ENCODE measurements at regions not wholly inside any gene's neighbourhood (a gene's known extent, or its start where the extent isn't known, plus 50 kb on each side); places are given as distances from the start of the nearest gene placed in this dataset.

DNA sequence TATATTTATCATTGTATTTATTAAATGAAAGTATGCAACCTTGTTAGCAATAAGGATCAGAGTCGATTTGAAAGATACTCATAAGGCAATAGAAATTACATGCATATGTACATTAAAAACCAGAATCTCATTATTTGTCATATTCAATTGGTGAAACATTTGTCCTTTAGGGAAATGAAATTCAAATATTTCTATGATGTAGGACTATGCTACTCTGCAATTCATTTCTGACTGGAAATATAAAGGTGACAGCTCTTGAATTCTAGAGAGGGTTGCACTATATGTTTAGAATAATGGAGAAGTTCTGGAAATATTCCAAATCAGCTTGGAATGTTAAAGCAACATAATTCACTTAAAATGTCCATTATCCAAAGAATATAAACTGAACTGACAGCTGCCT is 1519.8 kb downstream of the ARAP2 start:
- no peak for DNase-seq
- no CpG with 5 or more reads among the region's 1 CpG for WGBS (ENCODE audit: insufficient coverage)
- ChIA-PET POLR2A (no interaction called here), CTCF (no interaction called here)
- H3K27me3 ChIP-seq (replicated peaks in 2 of 5; ENCODE audit: control insufficient read depth in 4 of 5, insufficient read depth in 5 of 5, low read length in 4 of 5) = no peaks in the 10 kb centered on the region
- H3K27ac ChIP-seq (ENCODE audit: insufficient read depth in 1 of 2, low read depth in 1 of 2, low read length in 2 of 2, poor library complexity in 1 of 2, severe bottlenecking in 2 of 2) = no peak overlapping the region
- H3K4me3 ChIP-seq (ENCODE audit: control insufficient read depth in 1 of 7, extremely low read depth in 1 of 7, insufficient read depth in 4 of 7, low read depth in 2 of 7, low read length in 6 of 7) = no peak overlapping the region
- no peaks in the 10 kb centered on the region for H3K36me3 ChIP-seq (ENCODE audit: control insufficient read depth in 4 of 4, insufficient read depth in 4 of 4, low read length in 3 of 4)
- no peaks in the 10 kb centered on the region for H3K9me3 ChIP-seq (ENCODE audit: control extremely low read depth in 1 of 5, control insufficient read depth in 4 of 5, insufficient read depth in 2 of 5, low read depth in 1 of 5, low read length in 4 of 5)
- no peaks in the 10 kb centered on the region for H3K4me1 ChIP-seq (ENCODE audit: control extremely low read depth in 1 of 4, control insufficient read depth in 4 of 4, insufficient read depth in 4 of 4, low read length in 3 of 4)

- no peak for DNase-seq
- Histone ChIP-seq H3K9me3 (ENCODE audit: control extremely low read depth in 1 of 5, control insufficient read depth in 4 of 5, insufficient read depth in 2 of 5, low read depth in 1 of 5, low read length in 4 of 5) (no peaks in the 10 kb centered on the region), H3K4me3 (ENCODE audit: control insufficient read depth in 1 of 7, extremely low read depth in 1 of 7, insufficient read depth in 4 of 7, low read depth in 2 of 7, low read length in 6 of 7) (no peak overlapping the region), H3K27ac (ENCODE audit: insufficient read depth in 1 of 2, low read depth in 1 of 2, low read length in 2 of 2, poor library complexity in 1 of 2, severe bottlenecking in 2 of 2) (no peak overlapping the region), H3K4me1 (ENCODE audit: control extremely low read depth in 1 of 4, control insufficient read depth in 4 of 4, insufficient read depth in 4 of 4, low read length in 3 of 4) (no peaks in the 10 kb centered on the region), H3K27me3 (replicated peaks in 2 of 5; ENCODE audit: control insufficient read depth in 4 of 5, insufficient read depth in 5 of 5, low read length in 4 of 5) (no peaks in the 10 kb centered on the region), H3K36me3 (ENCODE audit: control insufficient read depth in 4 of 4, insufficient read depth in 4 of 4, low read length in 3 of 4) (no peaks in the 10 kb centered on the region)
- CTCF ChIA-PET = interaction anchor here (1.0 kb wide), 1 partner anchor 11 kb away, joined by 3 read pairs; no protein-coding TSS in a partner anchor
- POLR2A ChIA-PET = no interaction called here
Measured at GRCh38 chr4:34731070-34731469, 1513.2 kb downstream of the ARAP2 start.

DNA sequence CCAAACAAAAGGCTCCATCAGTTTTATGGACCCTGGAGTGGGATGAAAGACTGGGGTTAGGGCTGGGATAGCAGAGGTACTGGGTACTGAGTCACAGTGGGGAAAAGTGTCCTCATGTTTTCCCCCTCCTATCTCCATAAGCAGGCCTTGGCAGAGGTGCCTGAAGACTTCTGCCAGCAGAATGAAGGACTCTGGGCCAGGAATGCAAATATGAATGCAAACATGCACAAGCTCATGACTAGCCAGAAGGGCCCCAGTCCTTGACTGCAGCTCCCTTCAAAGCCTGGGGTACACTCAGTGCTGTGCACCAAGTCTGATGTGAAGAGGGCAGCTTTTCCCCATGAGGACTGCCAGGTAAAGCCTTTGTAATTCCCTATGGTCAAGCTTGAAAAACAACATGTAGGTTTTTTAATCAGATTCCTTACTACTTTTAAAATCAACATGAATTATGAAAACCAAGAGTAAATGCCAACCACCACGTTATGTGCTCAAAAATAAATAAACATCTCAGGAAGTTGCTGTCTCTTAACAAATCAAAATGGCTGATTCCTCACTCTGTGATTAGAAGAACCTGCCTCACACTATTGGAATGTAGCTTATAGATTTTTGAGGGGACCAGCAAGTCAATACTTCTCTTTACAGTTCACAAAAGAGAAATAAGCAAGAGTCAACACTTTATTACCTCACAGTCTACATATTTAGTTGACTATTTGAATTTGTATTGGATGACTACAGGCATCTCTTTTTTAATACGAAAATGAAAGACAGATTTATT is 1512.0 kb downstream of the ARAP2 start:
- ChIA-PET POLR2A (no interaction called here), CTCF (no interaction called here)
- H3K9me3 ChIP-seq (ENCODE audit: control extremely low read depth in 1 of 5, control insufficient read depth in 4 of 5, insufficient read depth in 2 of 5, low read depth in 1 of 5, low read length in 4 of 5) = no peaks in the 10 kb centered on the region
- no peaks in the 10 kb centered on the region for H3K27me3 ChIP-seq (replicated peaks in 2 of 5; ENCODE audit: control insufficient read depth in 4 of 5, insufficient read depth in 5 of 5, low read length in 4 of 5)
- no peak overlapping the region for H3K27ac ChIP-seq (ENCODE audit: insufficient read depth in 1 of 2, low read depth in 1 of 2, low read length in 2 of 2, poor library complexity in 1 of 2, severe bottlenecking in 2 of 2)
- no peaks in the 10 kb centered on the region for H3K36me3 ChIP-seq (ENCODE audit: control insufficient read depth in 4 of 4, insufficient read depth in 4 of 4, low read length in 3 of 4)
- 67% methylated on average over 1 of the region's 2 CpGs for WGBS (ENCODE audit: insufficient coverage)
- no peak overlapping the region for H3K4me3 ChIP-seq (ENCODE audit: control insufficient read depth in 1 of 7, extremely low read depth in 1 of 7, insufficient read depth in 4 of 7, low read depth in 2 of 7, low read length in 6 of 7)
- no peak for DNase-seq
- H3K4me1 ChIP-seq (ENCODE audit: control extremely low read depth in 1 of 4, control insufficient read depth in 4 of 4, insufficient read depth in 4 of 4, low read length in 3 of 4) = no peaks in the 10 kb centered on the region

DNA sequence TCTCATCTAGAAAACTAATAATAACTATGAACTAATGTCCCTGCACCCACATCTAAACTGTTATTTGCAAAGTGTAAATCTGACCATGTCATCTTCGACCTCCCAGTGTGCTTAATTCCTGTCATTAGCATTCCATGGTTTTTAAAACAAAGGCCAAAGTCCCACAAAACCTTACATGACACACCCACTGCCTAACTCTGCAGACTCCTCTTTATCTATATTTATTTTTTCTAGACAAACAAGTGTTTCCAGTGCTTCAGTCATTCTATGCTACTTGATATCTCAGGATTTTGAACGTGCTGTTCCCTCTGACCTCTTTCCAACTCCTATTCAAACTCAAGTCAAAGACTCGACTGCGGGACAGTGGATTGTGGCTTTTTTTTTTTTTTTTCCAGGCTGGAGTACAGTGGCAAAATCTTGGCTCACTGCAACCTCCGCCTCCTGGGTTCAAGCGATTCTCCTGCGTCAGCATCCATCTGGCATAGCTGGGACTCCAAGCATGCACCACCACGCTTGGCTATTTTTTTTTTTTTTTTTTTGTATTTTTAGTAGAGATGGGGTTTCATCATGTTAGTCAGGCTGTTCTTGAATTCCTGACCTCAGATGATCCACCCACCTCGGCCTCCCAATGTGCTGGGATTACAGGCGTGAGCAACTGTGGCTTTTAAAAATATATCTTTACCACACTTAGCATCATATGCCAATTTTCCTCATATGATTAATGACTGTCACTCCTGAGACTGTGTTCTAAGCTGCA is 1511.0 kb downstream of the ARAP2 start:
- Histone ChIP-seq H3K4me1 (ENCODE audit: control extremely low read depth in 1 of 4, control insufficient read depth in 4 of 4, insufficient read depth in 4 of 4, low read length in 3 of 4) (no peaks in the 10 kb centered on the region), H3K9me3 (ENCODE audit: control extremely low read depth in 1 of 5, control insufficient read depth in 4 of 5, insufficient read depth in 2 of 5, low read depth in 1 of 5, low read length in 4 of 5) (no peaks in the 10 kb centered on the region), H3K27ac (ENCODE audit: insufficient read depth in 1 of 2, low read depth in 1 of 2, low read length in 2 of 2, poor library complexity in 1 of 2, severe bottlenecking in 2 of 2) (no peak overlapping the region), H3K36me3 (ENCODE audit: control insufficient read depth in 4 of 4, insufficient read depth in 4 of 4, low read length in 3 of 4) (no peaks in the 10 kb centered on the region), H3K27me3 (replicated peaks in 2 of 5; ENCODE audit: control insufficient read depth in 4 of 5, insufficient read depth in 5 of 5, low read length in 4 of 5) (no peaks in the 10 kb centered on the region), H3K4me3 (ENCODE audit: control insufficient read depth in 1 of 7, extremely low read depth in 1 of 7, insufficient read depth in 4 of 7, low read depth in 2 of 7, low read length in 6 of 7) (no peak overlapping the region)
- no peak for DNase-seq
- ChIA-PET POLR2A (no interaction called here), CTCF (no interaction called here)
- WGBS (ENCODE audit: insufficient coverage) = 84% methylated on average over 6 of the region's 10 CpGs

DNA sequence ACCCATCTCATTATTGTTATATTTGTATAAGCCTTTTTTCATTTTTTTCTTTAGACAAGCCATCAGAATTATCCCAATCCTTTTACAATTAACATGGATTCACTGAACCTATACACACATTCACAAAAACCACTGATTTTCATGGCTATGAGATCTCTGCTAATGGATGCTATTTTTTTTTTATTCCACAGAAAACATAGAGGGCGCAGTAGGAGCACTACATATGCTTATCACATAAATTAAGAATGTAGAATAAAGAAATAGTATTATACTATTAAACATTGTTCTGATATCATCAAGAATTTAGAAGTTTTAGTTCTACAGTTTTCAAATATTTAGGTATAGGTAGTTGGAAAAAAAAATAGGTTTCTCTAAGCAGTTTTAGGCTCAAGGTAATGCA is 1477.4 kb downstream of the ARAP2 start:
- H3K36me3 ChIP-seq (ENCODE audit: control insufficient read depth in 4 of 4, insufficient read depth in 4 of 4, low read length in 3 of 4) = no peaks in the 10 kb centered on the region
- no peaks in the 10 kb centered on the region for H3K4me1 ChIP-seq (ENCODE audit: control extremely low read depth in 1 of 4, control insufficient read depth in 4 of 4, insufficient read depth in 4 of 4, low read length in 3 of 4)
- POLR2A ChIA-PET = no interaction called here
- CTCF ChIA-PET = no interaction called here
- no peak overlapping the region for H3K27ac ChIP-seq (ENCODE audit: insufficient read depth in 1 of 2, low read depth in 1 of 2, low read length in 2 of 2, poor library complexity in 1 of 2, severe bottlenecking in 2 of 2)
- H3K4me3 ChIP-seq (ENCODE audit: control insufficient read depth in 1 of 7, extremely low read depth in 1 of 7, insufficient read depth in 4 of 7, low read depth in 2 of 7, low read length in 6 of 7) = no peak overlapping the region
- H3K9me3 ChIP-seq (ENCODE audit: control extremely low read depth in 1 of 5, control insufficient read depth in 4 of 5, insufficient read depth in 2 of 5, low read depth in 1 of 5, low read length in 4 of 5) = no peaks in the 10 kb centered on the region
- peaks cover 0 to 2% (median 0%) of the 10 kb centered on the region in 5 experiments for H3K27me3 ChIP-seq (replicated peaks in 2 of 5; ENCODE audit: control insufficient read depth in 4 of 5, insufficient read depth in 5 of 5, low read length in 4 of 5)
- no peak for DNase-seq
- no CpG with 5 or more reads among the region's 1 CpG for WGBS (ENCODE audit: insufficient coverage)

GRCh38 chr4:34767407-34767806 is 1476.9 kb downstream of the ARAP2 start:
- H3K4me3 ChIP-seq (ENCODE audit: control insufficient read depth in 1 of 7, extremely low read depth in 1 of 7, insufficient read depth in 4 of 7, low read depth in 2 of 7, low read length in 6 of 7) = no peak overlapping the region
- H3K36me3 ChIP-seq (ENCODE audit: control insufficient read depth in 4 of 4, insufficient read depth in 4 of 4, low read length in 3 of 4) = no peaks in the 10 kb centered on the region
- CTCF ChIA-PET = no interaction called here
- no peak overlapping the region for H3K27ac ChIP-seq (ENCODE audit: insufficient read depth in 1 of 2, low read depth in 1 of 2, low read length in 2 of 2, poor library complexity in 1 of 2, severe bottlenecking in 2 of 2)
- POLR2A ChIA-PET = no interaction called here
- no peak for DNase-seq
- peaks cover 0 to 2% (median 0%) of the 10 kb centered on the region in 5 experiments for H3K27me3 ChIP-seq (replicated peaks in 2 of 5; ENCODE audit: control insufficient read depth in 4 of 5, insufficient read depth in 5 of 5, low read length in 4 of 5)
- WGBS (ENCODE audit: insufficient coverage) = 86% methylated on average over 1 of the region's 2 CpGs
- H3K9me3 ChIP-seq (ENCODE audit: control extremely low read depth in 1 of 5, control insufficient read depth in 4 of 5, insufficient read depth in 2 of 5, low read depth in 1 of 5, low read length in 4 of 5) = no peaks in the 10 kb centered on the region
- no peaks in the 10 kb centered on the region for H3K4me1 ChIP-seq (ENCODE audit: control extremely low read depth in 1 of 4, control insufficient read depth in 4 of 4, insufficient read depth in 4 of 4, low read length in 3 of 4)

GRCh38 chr4:34771632-34772031 is 1472.7 kb downstream of the ARAP2 start:
- 92% methylated on average over 7 of the region's 8 CpGs for WGBS (ENCODE audit: insufficient coverage)
- H3K9me3 ChIP-seq (ENCODE audit: control extremely low read depth in 1 of 5, control insufficient read depth in 4 of 5, insufficient read depth in 2 of 5, low read depth in 1 of 5, low read length in 4 of 5) = no peaks in the 10 kb centered on the region
- peaks cover 0 to 2% (median 0%) of the 10 kb centered on the region in 5 experiments for H3K27me3 ChIP-seq (replicated peaks in 2 of 5; ENCODE audit: control insufficient read depth in 4 of 5, insufficient read depth in 5 of 5, low read length in 4 of 5)
- H3K4me1 ChIP-seq (ENCODE audit: control extremely low read depth in 1 of 4, control insufficient read depth in 4 of 4, insufficient read depth in 4 of 4, low read length in 3 of 4) = no peaks in the 10 kb centered on the region
- no peaks in the 10 kb centered on the region for H3K36me3 ChIP-seq (ENCODE audit: control insufficient read depth in 4 of 4, insufficient read depth in 4 of 4, low read length in 3 of 4)
- no peak overlapping the region for H3K4me3 ChIP-seq (ENCODE audit: control insufficient read depth in 1 of 7, extremely low read depth in 1 of 7, insufficient read depth in 4 of 7, low read depth in 2 of 7, low read length in 6 of 7)
- H3K27ac ChIP-seq (ENCODE audit: insufficient read depth in 1 of 2, low read depth in 1 of 2, low read length in 2 of 2, poor library complexity in 1 of 2, severe bottlenecking in 2 of 2) = no peak overlapping the region
- no peak for DNase-seq
- ChIA-PET CTCF (no interaction called here), POLR2A (no interaction called here)

All from common myeloid progenitor, CD34-positive (primary cell).